K562 (cell line): ENCODE measurements at regions not wholly inside any gene's neighbourhood (a gene's known extent, or its start where the extent isn't known, plus 50 kb on each side); places are given as distances from the start of the nearest gene placed in this dataset.

ENCODE experiments used
- CHD2 ChIP-seq: IDR thresholded peaks from 2 replicates; pipeline ENCODE4 v1.6.1; 2011; ENCODE audit warnings: low read depth, low read length
- E2F4 ChIP-seq: sonication (generic); formaldehyde crosslinking; IDR thresholded peaks from 2 replicates; pipeline ENCODE4 v1.8.0; 2022; ENCODE audit warnings: mild to moderate bottlenecking, low read depth, missing genetic modification reagents
- KHSRP ChIP-seq: fragments of 450-650 bp; IDR thresholded peaks from 2 replicates; pipeline ENCODE4 v1.6.1; 2017
- MYC ChIP-seq, 2 experiments: fragments of 250-450 bp in 1 of 2; sonication (Bioruptor Pico) in 1 of 2; IDR thresholded peaks; 2 replicates each; pipeline versions ENCODE4 v1.5.1 to v1.6.1; 2012 to 2021; ENCODE audit warnings: low read depth in 2 of 2, borderline replicate concordance in 1 of 2, improper control_type of control experiment in 1 of 2, low read length in 1 of 2, mild to moderate bottlenecking in 1 of 2, moderate library complexity in 1 of 2
- NCOA2 ChIP-seq, 2 experiments: fragments of 450-650 bp; IDR thresholded peaks; 2 replicates each; pipeline ENCODE4 v1.6.1; 2018; ENCODE audit warnings: mild to moderate bottlenecking in 2 of 2, moderate library complexity in 1 of 2; ENCODE audit not compliant: partially characterized antibody in 2 of 2
- POLR2A ChIP-seq: fragments of 450-650 bp; conservative IDR thresholded peaks from 2 replicates; pipeline ENCODE4 v1.6.1; 2016
- USF1 ChIP-seq: sonication (generic); formaldehyde crosslinking; IDR thresholded peaks from 2 replicates; pipeline ENCODE4 v1.9.0; 2022; ENCODE audit warnings: mild to moderate bottlenecking, missing genetic modification reagents
- USF2 ChIP-seq: sonication (generic); formaldehyde crosslinking; IDR thresholded peaks from 2 replicates; pipeline ENCODE4 v1.5.0; 2020; ENCODE audit warnings: missing genetic modification reagents
- ZNF583 ChIP-seq: fragments of 250-450 bp; sonication (Bioruptor Pico); IDR thresholded peaks from 2 replicates; pipeline ENCODE4 v1.4.0; 2020
- TF ChIP-seq, protein P1 (sequence below): sonication (generic); formaldehyde crosslinking; IDR thresholded peaks from 2 replicates; pipeline ENCODE4 v1.8.1; 2023; ENCODE audit warnings: mild to moderate bottlenecking, missing genetic modification reagents

DNA sequence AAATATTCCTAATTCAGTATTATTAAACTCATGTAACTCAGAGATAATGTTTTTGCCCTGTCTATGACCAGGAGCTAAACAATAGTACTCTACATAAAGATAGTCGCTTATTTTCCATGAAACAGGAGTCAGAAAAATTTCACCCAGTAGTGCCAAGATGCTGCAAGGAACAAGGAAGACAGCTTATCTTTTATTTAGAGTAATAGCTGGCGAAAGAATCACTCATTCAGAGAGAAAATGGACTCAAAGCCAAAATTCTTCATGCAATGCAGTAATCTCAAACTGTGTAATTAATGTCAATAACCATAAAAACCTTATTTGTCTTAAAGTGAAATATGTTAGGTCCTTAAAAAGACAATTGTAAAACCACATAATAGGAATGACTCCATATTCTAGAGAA is 477.8 kb downstream of the ANKRD50 start:
- no peak for TF ChIP-seq MYC (IDR thresholded peaks at IDR 0.05; ENCODE audit: low read depth, low read length)
- no peak for TF ChIP-seq MYC (CRISPR knock-in tag; IDR thresholded peaks at IDR 0.05; ENCODE audit: borderline replicate concordance, low read depth)
- TF ChIP-seq USF1 (CRISPR knock-in tag): no peak
- TF ChIP-seq, protein P1, sequence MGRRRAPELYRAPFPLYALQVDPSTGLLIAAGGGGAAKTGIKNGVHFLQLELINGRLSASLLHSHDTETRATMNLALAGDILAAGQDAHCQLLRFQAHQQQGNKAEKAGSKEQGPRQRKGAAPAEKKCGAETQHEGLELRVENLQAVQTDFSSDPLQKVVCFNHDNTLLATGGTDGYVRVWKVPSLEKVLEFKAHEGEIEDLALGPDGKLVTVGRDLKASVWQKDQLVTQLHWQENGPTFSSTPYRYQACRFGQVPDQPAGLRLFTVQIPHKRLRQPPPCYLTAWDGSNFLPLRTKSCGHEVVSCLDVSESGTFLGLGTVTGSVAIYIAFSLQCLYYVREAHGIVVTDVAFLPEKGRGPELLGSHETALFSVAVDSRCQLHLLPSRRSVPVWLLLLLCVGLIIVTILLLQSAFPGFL (CRISPR knock-in tag): no peak
- no peak for TF ChIP-seq ZNF583
- no peak for TF ChIP-seq NCOA2 (IDR thresholded peaks at IDR 0.05; ENCODE audit: partially characterized antibody in 2 of 2)
- no peak for TF ChIP-seq CHD2
- no peak for TF ChIP-seq E2F4 (CRISPR knock-in tag)
- no peak for TF ChIP-seq USF2 (CRISPR knock-in tag)
- TF ChIP-seq KHSRP: no peak
- TF ChIP-seq POLR2A: no peak
